NCI-H1436 treated with DMSO at 0.1 percent for 48 hours (cell line): ENCODE measurements at regions not wholly inside any gene's neighbourhood (a gene's known extent, or its start where the extent isn't known, plus 50 kb on each side); places are given as distances from the start of the nearest gene placed in this dataset.

Experiments
- DNase-seq: peaks from one replicate; lab custom pipeline; 2025; lab: John Stamatoyannopoulos, UW

- DNase-seq, result no peak
Measured at GRCh38 chr2:120978359-120979050, 242.8 kb downstream of the GLI2 start.

- DNase-seq, result no peak
Measured at GRCh38 chr2:120979398-120979797, 243.7 kb downstream of the GLI2 start.

GRCh38 chr2:120979921-120980320 is 244.3 kb downstream of the GLI2 start:
- DNase-seq, result no peak

- no peak for DNase-seq
Measured at GRCh38 chr2:120981443-120981842, 245.8 kb downstream of the GLI2 start.

- no peak for DNase-seq
Measured at GRCh38 chr2:120982598-120982997, 246.9 kb downstream of the GLI2 start.

GRCh38 chr2:120983344-120983743 is 247.7 kb downstream of the GLI2 start:
- no peak for DNase-seq

- DNase-seq, result no peak
Measured at GRCh38 chr2:120984046-120984445, 248.4 kb downstream of the GLI2 start.

- no peak for DNase-seq
Measured at GRCh38 chr2:120984452-120985173, 248.9 kb downstream of the GLI2 start.

GRCh38 chr2:120985174-120985996 is 249.7 kb downstream of the GLI2 start:
- DNase-seq, result no peak

- DNase-seq, result no peak
Measured at GRCh38 chr2:120985997-120986651, 250.5 kb downstream of the GLI2 start.

GRCh38 chr2:120986898-120987650 is 251.4 kb downstream of the GLI2 start:
- no peak for DNase-seq

GRCh38 chr2:120988051-120988699 is 252.5 kb downstream of the GLI2 start:
- DNase-seq, result no peak

GRCh38 chr2:120988700-120989511 is 253.2 kb downstream of the GLI2 start:
- no peak for DNase-seq

GRCh38 chr2:120989512-120990441 is 254.1 kb downstream of the GLI2 start:
- no peak for DNase-seq

GRCh38 chr2:120990451-120990871 is 254.8 kb downstream of the GLI2 start:
- no peak for DNase-seq

GRCh38 chr2:120991441-120991840 is 255.8 kb downstream of the GLI2 start:
- DNase-seq, result no peak

- DNase-seq, result no peak
Measured at GRCh38 chr2:120992791-120993555, 257.3 kb downstream of the GLI2 start.

- DNase-seq, result no peak
Measured at GRCh38 chr2:120993661-120994060, 258.0 kb downstream of the GLI2 start.
